Choroid plexus epithelial cell (primary cell): ENCODE measurements at regions not wholly inside any gene's neighbourhood (a gene's known extent, or its start where the extent isn't known, plus 50 kb on each side); places are given as distances from the start of the nearest gene placed in this dataset.

Source experiments
- DNase-seq: peaks from one replicate; pipeline ENCODE4 v3.0.0-alpha.2; 2010; ENCODE audit warnings: low read depth
- H3K4me3 ChIP-seq: 2 replicates; pipeline ENCODE4 v1.5.1; 2011; ENCODE audit warnings: low read depth, mild to moderate bottlenecking, control low read depth, low read length, moderate library complexity
- CTCF ChIP-seq: conservative IDR thresholded peaks from 2 replicates; pipeline ENCODE4 v1.5.1; 2011; ENCODE audit warnings: low read depth, mild to moderate bottlenecking, control low read depth, inconsistent platforms, low read length, moderate library complexity

GRCh38 chr11:110903378-110903777 lies 191.1 kb upstream of the ARHGAP20 start:
- no peak for DNase-seq
- H3K4me3 ChIP-seq, result no peak overlapping the region
- no peak for TF ChIP-seq CTCF

- no peak for TF ChIP-seq CTCF
- no peak for DNase-seq
- no peak overlapping the region for H3K4me3 ChIP-seq
Observed at GRCh38 chr11:110901441-110901840, 189.2 kb upstream of the ARHGAP20 start.

GRCh38 chr11:110900426-110900825 lies 188.2 kb upstream of the ARHGAP20 start:
- H3K4me3 ChIP-seq, result no peak overlapping the region
- no peak for TF ChIP-seq CTCF
- no peak for DNase-seq

GRCh38 chr11:110897035-110897434 lies 184.8 kb upstream of the ARHGAP20 start:
- DNase-seq, result peak; percentile 72
- TF ChIP-seq CTCF, result no peak
- no peak overlapping the region for H3K4me3 ChIP-seq

- DNase-seq, result peak; percentile 91
- H3K4me3 ChIP-seq, result no peak overlapping the region
- TF ChIP-seq CTCF, result no peak
Observed at GRCh38 chr11:110896358-110896757, 184.1 kb upstream of the ARHGAP20 start.

GRCh38 chr11:110894224-110894623 lies 182.0 kb upstream of the ARHGAP20 start:
- TF ChIP-seq CTCF, result no peak
- H3K4me3 ChIP-seq, result no peak overlapping the region
- DNase-seq, result no peak

GRCh38 chr11:110892741-110893285 lies 180.6 kb upstream of the ARHGAP20 start:
- no peak for TF ChIP-seq CTCF
- peak; percentile 63 for DNase-seq
- no peak overlapping the region for H3K4me3 ChIP-seq
